CD4-positive, alpha-beta T cell treated with Interleukin-4 for 1 hour (primary cell): ENCODE measurements at regions not wholly inside any gene's neighbourhood (a gene's known extent, or its start where the extent isn't known, plus 50 kb on each side); places are given as distances from the start of the nearest gene placed in this dataset.
"Not testable (repeated sequence)": the region's sequence is repeated elsewhere in the genome, so short reads cannot be mapped to it uniquely, and the experiment has no call there.

Experiments used
- DNase-seq, 2 donors: peaks; one replicate each; pipeline ENCODE4 v3.0.0-alpha.2; 2020 to 2022

- no peak for DNase-seq
Measured at GRCh38 chr19:29154163-29154562, 58.8 kb downstream of the UQCRFS1 start.

GRCh38 chr19:29145756-29146155 is 67.2 kb downstream of the UQCRFS1 start:
- DNase-seq: no peak

DNA sequence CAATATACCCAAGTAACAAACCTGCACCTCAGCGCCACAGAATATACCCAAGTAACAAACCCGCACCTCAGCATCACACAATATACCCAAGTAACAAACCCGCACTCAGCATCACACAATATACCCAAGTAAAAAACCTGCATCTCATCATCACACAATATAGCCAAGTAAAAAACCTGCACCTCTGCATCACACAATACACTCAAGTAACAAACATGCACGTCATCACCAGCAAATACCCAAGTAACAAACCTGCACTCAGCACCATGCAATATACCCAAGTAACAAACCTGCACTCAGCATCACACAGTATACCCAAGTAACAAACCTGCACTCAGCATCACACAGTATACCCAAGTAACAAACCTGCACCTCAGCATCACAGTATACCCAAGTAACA is 69.8 kb downstream of the UQCRFS1 start:
- no peak for DNase-seq

DNA sequence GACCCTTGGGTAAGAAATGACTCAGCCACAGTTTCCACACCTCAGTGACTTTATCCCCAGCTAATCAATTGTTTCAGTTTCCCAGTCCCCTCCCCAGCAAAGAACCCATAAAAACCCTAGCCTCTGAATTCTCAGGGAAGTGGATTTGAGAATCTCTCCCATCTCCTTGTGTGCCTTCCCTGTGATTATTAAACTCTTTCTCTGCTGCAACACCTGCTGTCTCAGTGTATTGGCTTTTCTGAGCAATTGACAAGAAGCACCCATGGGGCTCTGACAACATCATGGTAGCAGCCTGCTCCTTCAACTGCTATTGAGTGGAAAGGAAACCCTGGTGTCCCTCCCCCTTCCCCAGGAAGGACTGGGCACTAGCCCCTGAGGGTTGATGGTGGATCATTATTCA is 73.7 kb downstream of the UQCRFS1 start:
- no peak for DNase-seq

- not testable (repeated sequence) for DNase-seq
Measured at GRCh38 chr19:29138206-29138605, 74.7 kb downstream of the UQCRFS1 start.

DNA sequence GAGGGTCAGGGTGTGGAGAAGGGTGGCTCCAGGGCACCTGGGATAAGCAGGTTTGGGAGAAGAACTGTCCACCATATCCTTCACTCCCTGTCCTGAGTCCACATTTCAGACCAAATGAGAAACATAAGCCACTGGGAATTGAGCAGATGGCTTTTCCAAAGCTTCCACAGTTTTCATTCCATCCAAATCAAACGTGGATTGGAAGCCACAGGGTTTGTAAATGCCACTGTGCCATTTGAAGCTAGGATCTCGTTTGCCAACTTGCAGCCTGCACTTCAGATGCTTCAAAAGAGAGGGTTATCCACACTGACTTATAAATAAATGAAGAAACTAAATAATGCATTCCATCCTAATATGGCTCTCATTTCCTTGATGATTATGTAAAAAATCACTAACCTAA is 81.5 kb downstream of the UQCRFS1 start:
- DNase-seq: no peak

DNA sequence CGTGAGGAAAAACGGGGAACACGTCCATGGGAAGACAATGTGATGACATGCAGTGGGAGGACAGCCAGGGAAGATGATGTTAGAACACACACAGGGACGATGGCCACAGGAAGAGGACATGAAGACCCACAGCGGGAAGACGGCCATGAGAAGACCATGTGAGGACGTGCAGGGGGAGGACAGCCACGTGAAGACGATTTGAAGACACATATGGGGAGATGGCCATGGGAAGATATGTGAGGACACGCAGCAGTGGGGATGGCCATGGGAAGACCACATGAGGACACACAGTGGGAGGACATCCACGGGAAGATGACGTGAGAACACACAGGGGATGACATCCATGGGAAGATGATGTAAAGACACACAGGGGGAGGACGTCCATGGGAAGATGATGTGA is 83.8 kb downstream of the UQCRFS1 start:
- DNase-seq: no peak

DNA sequence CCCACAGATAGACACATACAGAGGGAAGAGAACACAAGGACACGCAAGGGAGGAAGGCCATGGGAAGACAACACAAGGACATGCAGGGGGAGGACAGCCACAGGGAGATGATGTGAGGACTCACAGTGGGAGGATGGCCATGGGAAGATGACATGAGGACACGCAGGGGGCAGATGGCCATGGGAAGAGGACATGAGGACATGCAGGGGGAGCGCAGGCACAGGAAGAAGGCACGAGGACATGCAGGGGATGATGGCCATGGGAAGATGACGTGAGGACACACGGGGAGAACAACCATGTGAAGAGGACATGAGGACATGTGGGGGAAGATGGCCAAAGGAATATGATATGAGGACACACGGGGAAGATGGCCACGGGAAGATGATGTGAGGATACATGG is 84.7 kb downstream of the UQCRFS1 start:
- DNase-seq: no peak

- DNase-seq: no peak
Measured at GRCh38 chr19:29122185-29122584, 90.8 kb downstream of the UQCRFS1 start.

DNA sequence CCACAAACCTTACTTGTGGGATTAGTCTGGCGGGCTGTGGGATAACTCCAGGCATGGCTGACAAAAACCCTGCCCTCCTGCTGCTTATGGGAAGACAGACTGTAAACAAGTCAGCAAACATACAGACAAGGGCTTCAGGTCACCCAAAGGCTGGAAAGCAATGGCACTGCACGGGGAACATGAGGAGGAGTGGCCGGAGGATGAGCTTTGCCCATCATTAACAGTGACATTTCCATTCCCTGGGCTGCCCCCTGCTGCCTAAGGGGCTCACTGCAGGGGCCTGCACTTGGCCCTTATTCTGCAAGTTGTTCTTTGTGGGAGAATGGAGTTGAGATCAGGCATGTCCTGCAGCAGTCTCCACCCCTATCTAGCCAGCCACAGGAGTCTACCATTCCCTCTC is 91.3 kb downstream of the UQCRFS1 start:
- DNase-seq: no peak

DNA sequence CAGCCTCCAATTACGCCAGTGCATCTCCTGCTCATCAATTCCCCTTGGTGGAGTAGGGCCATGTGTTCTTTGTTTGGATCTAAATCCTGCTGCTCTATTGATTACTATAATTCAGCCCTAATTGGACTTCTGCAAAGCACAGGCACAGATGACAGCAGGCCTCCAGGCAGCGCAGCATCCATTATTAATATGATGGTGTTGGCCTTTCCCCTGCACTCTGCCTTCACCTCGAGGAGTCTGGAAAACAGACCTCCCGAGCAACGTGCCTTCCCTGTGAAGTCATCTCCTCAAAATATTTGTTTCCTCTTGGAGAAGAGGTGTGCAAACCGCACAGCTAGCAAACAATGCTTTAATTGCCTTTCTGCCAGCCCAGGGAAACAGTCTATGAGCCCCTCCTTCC is 92.5 kb downstream of the UQCRFS1 start:
- no peak for DNase-seq

GRCh38 chr19:29119590-29119989 is 93.4 kb downstream of the UQCRFS1 start:
- no peak for DNase-seq

GRCh38 chr19:29118389-29118788 is 94.6 kb downstream of the UQCRFS1 start:
- DNase-seq: no peak

- DNase-seq: no peak
Measured at GRCh38 chr19:29117926-29118325, 95.0 kb downstream of the UQCRFS1 start.

- no peak for DNase-seq
Measured at GRCh38 chr19:29115181-29115580, 97.8 kb downstream of the UQCRFS1 start.

DNA sequence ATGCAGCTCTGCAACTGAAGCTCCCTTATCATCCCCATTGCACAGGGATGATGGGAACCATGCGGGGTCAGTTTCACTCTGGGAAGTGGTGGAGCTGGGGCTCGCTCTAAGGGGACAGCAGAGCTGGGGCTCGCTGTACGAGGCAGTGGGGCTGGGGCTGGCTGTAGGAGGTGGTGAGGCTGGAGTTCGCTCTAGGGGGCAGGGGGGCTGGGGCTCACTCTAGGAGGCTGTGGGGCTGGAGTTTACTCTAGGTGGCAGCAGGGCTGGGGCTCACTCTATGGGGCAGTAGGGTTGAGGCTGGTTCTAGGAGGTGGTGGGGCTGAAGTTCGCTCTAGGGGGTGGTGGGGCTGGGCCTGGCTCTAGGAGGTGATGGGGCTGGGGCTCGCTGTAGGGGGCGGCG is 99.1 kb downstream of the UQCRFS1 start:
- DNase-seq: no peak

GRCh38 chr19:29111576-29111975 is 101.4 kb downstream of the UQCRFS1 start:
- no peak for DNase-seq

DNA sequence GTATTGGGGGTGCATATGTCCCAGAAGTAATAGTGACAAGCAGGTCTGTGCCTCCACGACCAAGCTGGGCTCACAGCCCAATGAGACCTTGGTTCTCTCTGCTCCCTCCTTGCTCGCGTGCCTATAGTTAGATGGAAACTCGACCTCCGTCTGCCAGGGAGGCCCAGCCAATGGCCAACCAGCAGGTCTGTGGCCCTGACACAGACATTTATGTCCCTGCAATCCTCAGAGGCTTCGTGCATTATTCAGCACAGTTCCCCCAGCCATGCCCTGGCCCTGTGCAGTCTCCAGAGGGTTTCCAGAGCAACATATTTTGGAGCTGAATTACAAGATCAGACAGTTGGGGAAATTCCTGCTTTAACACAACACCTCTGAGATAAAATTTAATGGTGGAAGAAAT is 105.1 kb downstream of the UQCRFS1 start:
- no peak for DNase-seq

GRCh38 chr19:29106346-29106885 is 106.5 kb downstream of the UQCRFS1 start:
- DNase-seq: no peak

DNA sequence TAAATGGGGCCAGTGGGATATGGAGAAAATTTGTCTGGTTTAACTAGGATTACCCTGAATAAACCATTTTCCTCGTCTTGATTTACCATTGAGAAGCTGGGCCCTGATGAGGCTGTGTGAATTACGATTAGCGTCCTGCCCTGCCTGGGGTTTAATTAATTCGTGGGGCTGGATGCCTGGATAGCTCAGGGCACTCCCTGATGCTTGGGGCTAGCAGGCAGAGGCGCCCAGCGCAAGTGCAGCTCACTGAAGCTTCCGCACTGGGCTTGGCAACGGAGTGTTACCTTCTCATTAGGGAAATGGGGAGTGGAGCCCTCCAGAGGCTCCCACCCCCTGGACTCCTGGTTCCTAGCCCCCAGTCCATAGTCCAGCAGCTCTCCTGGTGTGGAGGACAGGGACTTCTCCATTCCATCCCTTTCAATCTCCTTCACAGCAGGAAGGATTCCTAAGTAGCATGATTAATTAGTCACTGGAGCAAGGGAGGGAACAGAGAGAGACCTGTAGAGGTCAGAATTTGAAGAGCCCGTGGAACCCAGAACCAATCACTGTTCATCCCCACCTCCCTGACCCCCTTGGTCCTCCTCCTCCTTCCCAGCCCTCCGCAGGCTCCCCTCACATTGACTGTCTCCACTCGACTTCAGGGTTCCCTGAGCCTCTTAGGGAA is 107.2 kb downstream of the UQCRFS1 start:
- no peak for DNase-seq

GRCh38 chr19:29104605-29105241 is 108.2 kb downstream of the UQCRFS1 start:
- DNase-seq: no peak

DNA sequence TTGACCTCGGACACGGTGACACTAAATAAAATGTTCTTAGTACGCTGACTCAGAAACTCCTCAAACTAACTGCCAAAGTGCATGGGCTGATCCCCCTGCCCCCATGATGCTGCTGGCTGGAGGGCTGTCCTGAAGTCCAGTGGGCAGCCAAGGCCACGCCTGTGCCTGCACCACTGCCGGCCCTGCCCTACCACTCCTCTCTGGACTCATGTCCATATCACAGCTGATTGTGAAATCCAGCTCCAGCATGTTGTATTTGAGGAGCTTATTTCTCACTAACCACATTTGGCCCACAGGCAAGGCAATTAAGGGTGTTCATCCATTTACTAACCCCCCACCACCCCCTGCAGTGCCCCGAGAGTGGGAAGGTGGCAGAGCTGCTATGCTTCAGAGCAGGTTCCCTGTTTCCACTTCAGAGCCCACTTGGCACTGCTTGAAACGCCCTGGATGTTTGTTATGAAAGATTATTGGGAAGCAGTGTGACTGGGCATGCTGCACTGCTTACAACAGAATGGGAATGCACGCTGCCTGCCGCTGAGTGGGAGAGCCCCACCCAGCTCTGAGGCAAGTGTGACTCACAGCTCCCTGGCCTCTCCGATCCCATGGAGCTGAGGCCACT is 114.0 kb downstream of the UQCRFS1 start:
- no peak for DNase-seq

DNA sequence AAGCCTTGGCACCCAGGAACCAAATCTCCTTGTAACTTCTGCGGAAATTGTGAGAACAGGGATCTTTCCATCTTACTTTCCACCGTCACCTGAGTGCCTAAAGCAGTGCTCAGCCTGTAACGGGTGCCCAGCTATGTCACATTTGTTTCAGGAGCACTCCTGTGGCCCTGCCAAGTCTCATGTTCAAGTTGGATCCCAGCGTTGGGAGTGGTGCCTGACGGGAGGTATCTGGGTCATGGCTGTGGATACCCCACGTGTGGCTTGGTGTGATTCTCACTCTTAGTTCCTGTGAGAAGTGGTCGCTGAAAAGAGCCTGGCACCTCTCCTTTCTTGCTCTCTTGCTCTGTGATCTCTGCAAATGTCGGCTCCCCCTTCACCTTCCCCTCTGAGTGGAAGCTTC is 114.9 kb downstream of the UQCRFS1 start:
- DNase-seq: no peak

DNA sequence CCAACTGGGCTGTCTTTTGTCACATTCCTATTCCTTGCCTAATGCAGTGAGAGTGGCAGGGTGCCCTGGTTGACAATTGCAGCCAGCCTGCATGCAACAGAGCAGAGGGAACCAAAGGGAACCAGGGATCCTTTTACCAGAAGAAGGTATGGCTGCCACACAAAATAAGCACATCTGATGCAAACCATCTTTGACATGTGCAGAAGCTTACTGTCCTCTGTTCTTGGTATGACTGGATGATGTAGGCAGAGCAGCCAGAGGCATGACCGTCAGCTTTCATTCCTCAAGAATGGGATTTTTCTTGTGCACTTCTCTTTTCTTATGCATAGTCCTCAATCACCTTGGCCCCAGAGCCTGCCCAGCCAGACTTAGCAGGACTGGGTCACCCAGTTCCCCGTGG is 116.1 kb downstream of the UQCRFS1 start:
- no peak for DNase-seq
